SK-N-SH (cell line): ENCODE measurements at regions not wholly inside any gene's neighbourhood (a gene's known extent, or its start where the extent isn't known, plus 50 kb on each side); places are given as distances from the start of the nearest gene placed in this dataset.

Experiments used
- CTCF ChIA-PET: fragments of 300-600, 350-600 bp; formaldehyde crosslinking; extraction: SDS; loops from one replicate; lab custom pipeline; 2021; lab: Yijun Ruan, JAX
- POLR2A ChIA-PET: fragments of 350-600 bp; sonication (Branson Sonifier 250); formaldehyde crosslinking; extraction: SDS; loops from one replicate; lab custom pipeline; 2020; ENCODE audit warnings: antibody characterized with exemption, inconsistent platforms; lab: Yijun Ruan, JAX
- DNase-seq: peaks from one replicate; pipeline ENCODE4 v3.0.0; 2012
- H2AFZ ChIP-seq: fragments of 200-600 bp; sonication (generic); 2 replicates; pipeline ENCODE4 v1.8.1; 2016; ENCODE audit warnings: antibody characterized with exemption, mild to moderate bottlenecking, low read depth
- H3F3A ChIP-seq: fragments of 200-600 bp; sonication (generic); replicated peaks from 2 replicates; pipeline ENCODE3; 2016; ENCODE audit warnings: antibody characterized with exemption, mild to moderate bottlenecking; ENCODE audit not compliant: insufficient read depth
- H3K27ac ChIP-seq, 2 experiments: fragments of 200-500 bp in 1 of 2; fragments of 200-600 bp in 1 of 2; sonication (Bioruptor generic) in 1 of 2; sonication (generic), shearing (Covaris generic) in 1 of 2; 2 replicates each; pipeline versions ENCODE4 v1.5.1 to v1.6.1; 2014 to 2016; ENCODE audit warnings: low read depth in 2 of 2, inconsistent platforms in 1 of 2, low read length in 1 of 2, mild to moderate bottlenecking in 1 of 2, mixed read lengths in 1 of 2
- H3K27me3 ChIP-seq: fragments of 200-600 bp; sonication (generic), shearing (Covaris generic); 2 replicates; pipeline ENCODE4 v1.6.1; 2016; ENCODE audit warnings: mixed run types; ENCODE audit not compliant: insufficient read depth
- H3K36me3 ChIP-seq, 2 experiments: fragments of 200-500 bp in 1 of 2; fragments of 200-600 bp in 1 of 2; sonication (Bioruptor generic) in 1 of 2; sonication (generic) in 1 of 2; replicated peaks in 1 of 2; 2 replicates each; pipeline versions ENCODE3 to v1.5.1; 2014 to 2016; ENCODE audit warnings: low read length in 1 of 2, mild to moderate bottlenecking in 1 of 2; ENCODE audit not compliant: insufficient read depth in 2 of 2, control insufficient read depth in 1 of 2
- H3K4me1 ChIP-seq, 2 experiments: fragments of 200-500 bp in 1 of 2; fragments of 200-600 bp in 1 of 2; sonication (Bioruptor generic) in 1 of 2; sonication (generic), shearing (Covaris generic) in 1 of 2; 2 replicates each; pipeline versions ENCODE4 v1.5.1 to v1.6.1; 2014 to 2016; ENCODE audit warnings: low read depth in 1 of 2, low read length in 1 of 2, mixed run types in 1 of 2; ENCODE audit not compliant: insufficient read depth in 2 of 2, control insufficient read depth in 1 of 2
- H3K4me2 ChIP-seq: fragments of 200-600 bp; sonication (generic), shearing (Covaris generic); 2 replicates; pipeline ENCODE4 v1.6.1; 2017; ENCODE audit warnings: mixed run types
- H3K4me3 ChIP-seq, 2 experiments: fragments of 200-500 bp in 1 of 2; fragments of 200-600 bp in 1 of 2; sonication (Bioruptor generic) in 1 of 2; sonication (generic), shearing (Covaris generic) in 1 of 2; 2 replicates each; pipeline versions ENCODE4 v1.5.1 to v1.8.1; 2014 to 2016; ENCODE audit warnings: low read depth in 2 of 2, inconsistent platforms in 1 of 2, low read length in 1 of 2, mild to moderate bottlenecking in 1 of 2, mixed read lengths in 1 of 2, moderate library complexity in 1 of 2
- H3K79me2 ChIP-seq: fragments of 200-600 bp; sonication (generic); 2 replicates; pipeline ENCODE4 v1.8.1; 2017; ENCODE audit warnings: mild to moderate bottlenecking; ENCODE audit not compliant: insufficient read depth
- H3K9ac ChIP-seq: fragments of 200-600 bp; sonication (generic); 2 replicates; pipeline ENCODE4 v1.6.1; 2017; ENCODE audit warnings: mixed run types
- H3K9me2 ChIP-seq: fragments of 200-600 bp; sonication (generic); 2 replicates; pipeline ENCODE4 v1.6.1; 2017; ENCODE audit warnings: mixed run types
- H3K9me3 ChIP-seq: fragments of 200-600 bp; sonication (generic); 2 replicates; pipeline ENCODE4 v1.6.1; 2017; ENCODE audit warnings: mixed run types, mild to moderate bottlenecking, moderate library complexity
- H4K20me1 ChIP-seq: fragments of 200-600 bp; sonication (generic); 2 replicates; pipeline ENCODE4 v1.6.1; 2017; ENCODE audit warnings: mild to moderate bottlenecking, mixed run types; ENCODE audit not compliant: insufficient read depth
- ELF1 ChIP-seq: IDR thresholded peaks from 2 replicates; pipeline ENCODE4 v1.4.0; 2012
- EZH2phosphoT487 ChIP-seq: fragments of 200-600 bp; sonication (generic); IDR thresholded peaks from 2 replicates; pipeline ENCODE4 v1.6.1; 2017; ENCODE audit warnings: low read depth, mixed run types, mild to moderate bottlenecking, antibody characterized with exemption, moderate library complexity, borderline replicate concordance
- FOSL2 ChIP-seq: IDR thresholded peaks from 2 replicates; pipeline ENCODE4 v1.4.0; 2012; ENCODE audit warnings: low read depth, mild to moderate bottlenecking, moderate library complexity, borderline replicate concordance
- FOXJ3 ChIP-seq: sonication (generic); formaldehyde crosslinking; IDR thresholded peaks from 2 replicates; pipeline ENCODE4 v1.5.1; 2020; ENCODE audit warnings: mild to moderate bottlenecking, missing genetic modification reagents
- FOXM1 ChIP-seq: IDR thresholded peaks from 2 replicates; pipeline ENCODE4 v1.4.0; 2012; ENCODE audit warnings: low read depth, mild to moderate bottlenecking
- JUND ChIP-seq: IDR thresholded peaks from 2 replicates; pipeline ENCODE4 v1.4.0; 2012
- MEF2A ChIP-seq: IDR thresholded peaks from 2 replicates; pipeline ENCODE4 v1.4.0; 2012; ENCODE audit warnings: low read depth, borderline replicate concordance
- MXI1 ChIP-seq: IDR thresholded peaks from 2 replicates; pipeline ENCODE4 v1.6.1; 2012; ENCODE audit warnings: mild to moderate bottlenecking, low read depth, low read length, improper control_type of control experiment
- NFIC ChIP-seq: IDR thresholded peaks from 2 replicates; pipeline ENCODE4 v1.4.0; 2012; ENCODE audit warnings: borderline replicate concordance
- RXRA ChIP-seq: IDR thresholded peaks from 2 replicates; pipeline ENCODE4 v1.4.0; 2012; ENCODE audit warnings: low read depth, mild to moderate bottlenecking, borderline replicate concordance
- SIN3A ChIP-seq: IDR thresholded peaks from 2 replicates; pipeline ENCODE4 v1.6.1; 2012; ENCODE audit warnings: low read depth, mild to moderate bottlenecking, low read length, moderate library complexity, borderline replicate concordance
- WGBS: methylation state at CpG from one replicate; pipeline ENCODE4 v1.1.6; 2017; ENCODE audit warnings: low lambda C conversion rate; 5-methylcytosine and 5-hydroxymethylcytosine counted together
- TF ChIP-seq, protein P1 (sequence below): IDR thresholded peaks from 2 replicates; pipeline ENCODE4 v1.4.0; 2012; ENCODE audit warnings: low read depth
- TF ChIP-seq, protein P2 (sequence below): IDR thresholded peaks from 2 replicates; pipeline ENCODE4 v1.6.1; 2012; ENCODE audit warnings: mild to moderate bottlenecking, low read depth, low read length, moderate library complexity
- TF ChIP-seq, protein P3 (sequence below): IDR thresholded peaks from 2 replicates; pipeline ENCODE4 v1.4.0; 2012; ENCODE audit warnings: low read depth, borderline replicate concordance
- TF ChIP-seq, protein P4 (sequence below): fragments of 200-600 bp; sonication (generic); IDR thresholded peaks from 2 replicates; pipeline ENCODE4 v1.6.1; 2017; ENCODE audit warnings: antibody characterized with exemption, mild to moderate bottlenecking, moderate library complexity
- TF ChIP-seq, protein P5 (sequence below): fragments of 150-350 bp; IDR thresholded peaks from 2 replicates; pipeline ENCODE4 v1.6.1; 2016; ENCODE audit warnings: mild to moderate bottlenecking, low read depth, low read length

DNA sequence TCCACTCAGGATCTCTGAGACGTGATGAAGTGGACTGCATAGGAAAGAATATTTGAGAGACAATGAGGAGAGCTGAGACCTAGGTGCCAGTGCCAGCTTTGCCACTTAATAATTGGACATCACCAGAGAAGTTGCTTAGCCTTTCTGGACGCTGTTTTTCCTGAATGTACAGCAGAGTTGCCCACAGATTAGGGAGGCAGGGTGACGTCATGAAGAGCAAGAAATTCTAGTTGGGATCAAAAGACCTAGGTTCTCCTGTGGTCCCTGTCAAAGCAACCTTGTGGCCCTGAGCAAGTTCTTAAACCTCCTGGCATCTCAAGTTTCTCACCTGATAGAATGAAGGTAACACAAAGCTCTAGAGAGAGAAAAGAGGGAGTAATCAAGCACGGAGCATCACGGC is 174.6 kb upstream of the TENM4 start:
- TF ChIP-seq EZH2phosphoT487 (no peak), FOXM1 (no peak), NFIC (no peak), FOXJ3 (no peak), FOSL2 (no peak), MXI1 (no peak), SIN3A (no peak), ELF1 (no peak), MEF2A (no peak), RXRA (no peak), JUND (no peak)
- TF ChIP-seq, protein P1, sequence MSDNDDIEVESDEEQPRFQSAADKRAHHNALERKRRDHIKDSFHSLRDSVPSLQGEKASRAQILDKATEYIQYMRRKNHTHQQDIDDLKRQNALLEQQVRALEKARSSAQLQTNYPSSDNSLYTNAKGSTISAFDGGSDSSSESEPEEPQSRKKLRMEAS: no peak
- TF ChIP-seq, protein P2, sequence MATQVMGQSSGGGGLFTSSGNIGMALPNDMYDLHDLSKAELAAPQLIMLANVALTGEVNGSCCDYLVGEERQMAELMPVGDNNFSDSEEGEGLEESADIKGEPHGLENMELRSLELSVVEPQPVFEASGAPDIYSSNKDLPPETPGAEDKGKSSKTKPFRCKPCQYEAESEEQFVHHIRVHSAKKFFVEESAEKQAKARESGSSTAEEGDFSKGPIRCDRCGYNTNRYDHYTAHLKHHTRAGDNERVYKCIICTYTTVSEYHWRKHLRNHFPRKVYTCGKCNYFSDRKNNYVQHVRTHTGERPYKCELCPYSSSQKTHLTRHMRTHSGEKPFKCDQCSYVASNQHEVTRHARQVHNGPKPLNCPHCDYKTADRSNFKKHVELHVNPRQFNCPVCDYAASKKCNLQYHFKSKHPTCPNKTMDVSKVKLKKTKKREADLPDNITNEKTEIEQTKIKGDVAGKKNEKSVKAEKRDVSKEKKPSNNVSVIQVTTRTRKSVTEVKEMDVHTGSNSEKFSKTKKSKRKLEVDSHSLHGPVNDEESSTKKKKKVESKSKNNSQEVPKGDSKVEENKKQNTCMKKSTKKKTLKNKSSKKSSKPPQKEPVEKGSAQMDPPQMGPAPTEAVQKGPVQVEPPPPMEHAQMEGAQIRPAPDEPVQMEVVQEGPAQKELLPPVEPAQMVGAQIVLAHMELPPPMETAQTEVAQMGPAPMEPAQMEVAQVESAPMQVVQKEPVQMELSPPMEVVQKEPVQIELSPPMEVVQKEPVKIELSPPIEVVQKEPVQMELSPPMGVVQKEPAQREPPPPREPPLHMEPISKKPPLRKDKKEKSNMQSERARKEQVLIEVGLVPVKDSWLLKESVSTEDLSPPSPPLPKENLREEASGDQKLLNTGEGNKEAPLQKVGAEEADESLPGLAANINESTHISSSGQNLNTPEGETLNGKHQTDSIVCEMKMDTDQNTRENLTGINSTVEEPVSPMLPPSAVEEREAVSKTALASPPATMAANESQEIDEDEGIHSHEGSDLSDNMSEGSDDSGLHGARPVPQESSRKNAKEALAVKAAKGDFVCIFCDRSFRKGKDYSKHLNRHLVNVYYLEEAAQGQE: no peak
- TF ChIP-seq, protein P3, sequence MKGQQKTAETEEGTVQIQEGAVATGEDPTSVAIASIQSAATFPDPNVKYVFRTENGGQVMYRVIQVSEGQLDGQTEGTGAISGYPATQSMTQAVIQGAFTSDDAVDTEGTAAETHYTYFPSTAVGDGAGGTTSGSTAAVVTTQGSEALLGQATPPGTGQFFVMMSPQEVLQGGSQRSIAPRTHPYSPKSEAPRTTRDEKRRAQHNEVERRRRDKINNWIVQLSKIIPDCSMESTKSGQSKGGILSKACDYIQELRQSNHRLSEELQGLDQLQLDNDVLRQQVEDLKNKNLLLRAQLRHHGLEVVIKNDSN: no peak
- TF ChIP-seq, protein P4, sequence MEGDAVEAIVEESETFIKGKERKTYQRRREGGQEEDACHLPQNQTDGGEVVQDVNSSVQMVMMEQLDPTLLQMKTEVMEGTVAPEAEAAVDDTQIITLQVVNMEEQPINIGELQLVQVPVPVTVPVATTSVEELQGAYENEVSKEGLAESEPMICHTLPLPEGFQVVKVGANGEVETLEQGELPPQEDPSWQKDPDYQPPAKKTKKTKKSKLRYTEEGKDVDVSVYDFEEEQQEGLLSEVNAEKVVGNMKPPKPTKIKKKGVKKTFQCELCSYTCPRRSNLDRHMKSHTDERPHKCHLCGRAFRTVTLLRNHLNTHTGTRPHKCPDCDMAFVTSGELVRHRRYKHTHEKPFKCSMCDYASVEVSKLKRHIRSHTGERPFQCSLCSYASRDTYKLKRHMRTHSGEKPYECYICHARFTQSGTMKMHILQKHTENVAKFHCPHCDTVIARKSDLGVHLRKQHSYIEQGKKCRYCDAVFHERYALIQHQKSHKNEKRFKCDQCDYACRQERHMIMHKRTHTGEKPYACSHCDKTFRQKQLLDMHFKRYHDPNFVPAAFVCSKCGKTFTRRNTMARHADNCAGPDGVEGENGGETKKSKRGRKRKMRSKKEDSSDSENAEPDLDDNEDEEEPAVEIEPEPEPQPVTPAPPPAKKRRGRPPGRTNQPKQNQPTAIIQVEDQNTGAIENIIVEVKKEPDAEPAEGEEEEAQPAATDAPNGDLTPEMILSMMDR: no peak
- TF ChIP-seq, protein P5, sequence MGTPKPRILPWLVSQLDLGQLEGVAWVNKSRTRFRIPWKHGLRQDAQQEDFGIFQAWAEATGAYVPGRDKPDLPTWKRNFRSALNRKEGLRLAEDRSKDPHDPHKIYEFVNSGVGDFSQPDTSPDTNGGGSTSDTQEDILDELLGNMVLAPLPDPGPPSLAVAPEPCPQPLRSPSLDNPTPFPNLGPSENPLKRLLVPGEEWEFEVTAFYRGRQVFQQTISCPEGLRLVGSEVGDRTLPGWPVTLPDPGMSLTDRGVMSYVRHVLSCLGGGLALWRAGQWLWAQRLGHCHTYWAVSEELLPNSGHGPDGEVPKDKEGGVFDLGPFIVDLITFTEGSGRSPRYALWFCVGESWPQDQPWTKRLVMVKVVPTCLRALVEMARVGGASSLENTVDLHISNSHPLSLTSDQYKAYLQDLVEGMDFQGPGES: no peak
- H4K20me1 ChIP-seq: no peaks in the 10 kb centered on the region
- no peaks in the 10 kb centered on the region for H3K9me2 ChIP-seq
- H3F3A ChIP-seq: no peaks in the 10 kb centered on the region
- DNase-seq: no peak
- H3K27me3 ChIP-seq: no peaks in the 10 kb centered on the region; the same call in 1 of the 2 replicates
- no peak overlapping the region for H3K27ac ChIP-seq
- H3K79me2 ChIP-seq: no peaks in the 10 kb centered on the region
- H3K4me3 ChIP-seq: no peak overlapping the region
- POLR2A ChIA-PET: no interaction called here
- no peaks in the 10 kb centered on the region for H3K9me3 ChIP-seq
- CTCF ChIA-PET: interaction anchor here (0.8 kb wide), 1 partner anchor 13 kb away, joined by 3 read pairs; no protein-coding TSS in a partner anchor
- WGBS: 38% methylated on average over 5 of the region's 5 CpGs
- H3K9ac ChIP-seq: no peak overlapping the region
- H3K36me3 ChIP-seq: no peaks in the 10 kb centered on the region
- H3K4me2 ChIP-seq: no peak overlapping the region
- H3K4me1 ChIP-seq: no peaks in the 10 kb centered on the region; a peak in 1 of 4 replicates
- H2AFZ ChIP-seq: no peak overlapping the region
